Activated CD8-positive, alpha-beta memory T cell treated with anti-CD3 and anti-CD28 coated beads, Interleukin-2, amount 50 U/mL, for 1 hour (primary cell): ENCODE measurements at regions not wholly inside any gene's neighbourhood (a gene's known extent, or its start where the extent isn't known, plus 50 kb on each side); places are given as distances from the start of the nearest gene placed in this dataset.
"Not testable (repeated sequence)": the region's sequence is repeated elsewhere in the genome, so short reads cannot be mapped to it uniquely, and the experiment has no call there.

Experiments
- DNase-seq: peaks from one replicate; pipeline ENCODE4 v3.0.0-alpha.2; 2020; ENCODE audit errors: extremely low read depth

DNA sequence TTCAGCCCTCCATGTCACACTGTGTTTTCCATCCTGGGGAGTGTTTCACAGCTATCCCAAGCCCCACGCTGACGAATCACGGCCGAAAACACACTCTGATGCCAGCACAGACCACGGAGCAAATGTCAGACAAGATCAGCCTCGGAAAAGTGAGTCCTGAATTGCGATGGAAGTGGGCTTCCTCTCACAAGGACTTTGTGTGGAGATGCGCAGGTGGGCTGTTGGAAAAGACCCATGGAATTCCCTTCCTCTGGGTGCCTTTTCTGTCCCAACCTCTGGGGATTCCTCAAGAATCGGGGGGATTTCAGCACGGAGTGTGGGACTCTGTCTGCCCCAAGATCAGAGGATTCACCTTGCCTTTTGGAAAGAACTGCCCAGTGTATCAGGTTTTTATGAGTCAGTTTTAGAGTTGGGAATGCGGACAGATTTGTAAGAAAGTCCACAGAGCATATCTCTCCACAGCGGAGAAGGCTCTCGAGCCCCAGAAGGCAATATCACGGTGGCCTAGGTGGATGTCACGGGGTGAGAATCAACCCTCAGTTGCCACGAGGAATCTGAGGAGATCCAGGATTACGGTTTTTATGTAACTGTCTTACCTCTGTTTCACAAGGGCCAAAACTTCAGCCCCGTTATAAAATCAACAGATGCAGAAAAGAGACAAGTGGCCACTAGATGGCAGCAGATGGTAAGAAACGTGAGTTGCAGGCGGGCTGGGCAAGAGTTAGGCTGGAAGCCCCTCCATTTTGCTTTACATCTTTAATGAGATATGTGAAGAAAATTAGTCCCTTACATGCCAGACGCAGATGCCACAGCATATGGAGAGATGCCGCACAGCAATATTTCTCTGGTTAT, 201.9 kb downstream of the DAD1 start:
- DNase-seq: no peak

DNA sequence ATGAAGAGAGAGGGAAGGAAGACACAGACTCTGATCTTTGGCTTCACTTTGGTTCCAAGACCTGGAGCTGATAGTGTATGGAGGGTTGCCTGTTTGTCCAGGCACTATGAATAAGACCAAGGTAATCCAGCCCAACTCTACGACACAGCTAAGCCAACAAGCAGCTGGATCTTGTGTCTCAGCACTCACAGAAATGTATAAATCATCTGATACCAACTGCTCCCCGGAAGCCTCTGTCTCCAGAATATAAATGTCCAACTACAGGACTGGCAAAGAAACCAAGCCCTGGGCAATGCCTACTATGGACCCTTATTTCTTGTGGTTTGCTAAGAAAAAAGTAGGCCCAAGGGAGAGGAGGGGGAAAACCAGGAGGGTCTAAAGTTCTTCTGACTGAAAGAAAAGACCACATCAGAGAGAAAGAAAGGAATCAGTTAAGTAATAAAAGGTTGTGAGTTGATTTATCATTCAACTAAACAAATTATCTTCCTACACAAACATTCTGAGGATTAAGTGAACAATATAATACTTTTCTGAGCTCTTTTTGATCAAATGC, 204.0 kb downstream of the DAD1 start:
- DNase-seq: no peak

DNA sequence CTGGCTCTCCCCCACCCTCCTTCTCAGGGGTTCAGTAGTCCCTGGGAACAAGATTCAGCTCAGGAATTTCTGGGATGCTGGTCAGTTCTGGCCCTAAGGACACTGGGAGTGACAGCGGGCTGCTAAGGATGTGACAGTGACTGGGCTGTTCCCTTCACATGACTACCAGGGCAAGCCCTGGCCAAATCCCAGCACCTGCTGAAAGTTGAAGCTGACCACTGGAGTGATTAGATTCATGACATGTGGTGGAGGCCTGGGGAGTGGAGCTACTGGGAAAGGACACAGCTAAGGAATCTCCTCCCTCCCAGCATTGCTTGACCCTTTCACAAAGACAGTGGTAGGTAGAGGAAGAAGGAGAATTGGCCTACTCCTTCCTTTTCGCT, 204.9 kb downstream of the DAD1 start:
- DNase-seq: no peak

DNA sequence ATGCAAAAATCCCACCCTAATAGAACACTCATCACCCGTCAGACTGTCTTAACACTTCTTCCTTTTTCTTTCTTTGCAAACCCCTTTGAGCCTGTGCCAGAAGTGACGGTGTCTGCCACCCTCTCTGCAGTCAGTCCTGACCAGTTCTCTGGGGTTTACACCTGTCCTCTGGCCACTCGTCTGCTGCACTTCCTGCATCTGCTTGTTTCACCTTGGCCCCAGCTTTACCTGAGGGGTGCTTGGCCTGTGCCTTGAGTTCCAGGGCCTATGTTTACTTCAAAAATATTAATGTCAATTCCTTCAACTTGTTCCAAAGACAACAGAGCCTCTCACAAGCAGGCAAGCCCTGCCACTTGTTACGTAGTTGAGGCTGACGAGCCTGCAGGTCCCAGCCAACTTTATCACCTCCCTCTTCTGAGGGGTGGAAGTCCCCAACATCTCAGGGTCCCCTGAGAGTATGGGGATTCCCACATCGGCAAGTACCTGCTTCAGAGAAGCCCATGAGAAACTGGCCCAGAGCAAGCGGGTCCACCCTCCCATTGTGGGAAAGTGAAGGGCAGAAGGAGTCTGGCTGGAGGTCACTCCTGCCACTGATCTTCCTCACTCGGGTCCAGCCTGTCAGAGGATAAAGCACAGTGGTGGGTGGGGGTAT, 205.4 kb downstream of the DAD1 start:
- DNase-seq: no peak

DNA sequence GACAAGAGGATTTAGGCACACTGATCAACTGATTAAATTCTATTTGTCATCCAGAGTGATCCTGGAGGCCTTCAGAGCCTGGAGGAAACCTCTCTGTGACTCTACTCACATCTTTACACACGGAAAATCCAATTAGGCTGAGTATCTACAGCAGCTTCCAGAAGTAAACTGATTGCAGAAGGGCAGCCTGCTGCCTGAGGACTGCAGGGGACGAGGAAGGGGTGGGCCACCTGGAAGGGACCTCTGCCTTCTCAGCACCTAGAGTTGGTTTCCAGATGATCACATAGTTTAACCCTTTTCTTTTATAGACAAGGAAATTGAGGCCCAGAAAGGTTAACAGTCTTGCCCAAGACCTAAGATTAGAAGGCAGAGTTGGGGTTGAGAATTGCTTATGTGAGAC, 206.1 kb downstream of the DAD1 start:
- DNase-seq: no peak

DNA sequence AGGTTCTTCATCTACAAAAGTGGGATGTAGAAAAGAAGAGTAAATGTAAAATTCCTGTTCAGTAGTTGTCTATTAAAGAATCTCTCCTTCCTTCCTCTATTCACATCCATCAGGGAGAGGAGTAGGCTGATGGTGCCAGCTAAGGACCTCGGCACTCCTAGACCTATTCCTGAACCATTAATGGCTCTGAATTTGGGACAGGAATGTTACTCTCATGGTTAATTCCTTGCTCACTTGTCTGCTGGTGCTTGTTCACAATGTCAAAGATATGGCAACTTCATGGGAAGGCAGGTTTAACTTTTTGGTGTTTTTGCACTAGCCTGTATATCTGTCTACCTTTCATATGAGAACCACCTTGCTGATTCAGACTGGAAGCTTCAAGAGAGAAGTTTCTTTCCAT, 206.6 kb downstream of the DAD1 start:
- no peak for DNase-seq

DNA sequence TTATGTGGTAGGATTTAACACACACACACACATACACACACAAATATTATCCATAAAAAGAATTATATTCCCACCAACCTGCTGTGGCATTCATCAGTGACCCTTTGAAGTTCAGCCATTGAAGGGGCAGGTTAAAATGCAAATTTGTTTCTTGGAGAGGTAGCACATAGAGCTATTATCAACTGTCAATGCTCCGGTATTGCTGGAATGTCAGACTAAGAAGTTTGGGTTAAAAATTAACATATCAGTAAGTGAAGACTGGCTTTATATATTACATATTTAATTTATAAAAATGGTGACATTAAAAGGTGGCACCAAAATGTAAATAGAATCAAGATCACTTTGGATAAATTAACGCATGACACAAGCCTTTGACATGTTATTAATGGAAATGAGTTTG, 207.3 kb downstream of the DAD1 start:
- DNase-seq: no peak

DNA sequence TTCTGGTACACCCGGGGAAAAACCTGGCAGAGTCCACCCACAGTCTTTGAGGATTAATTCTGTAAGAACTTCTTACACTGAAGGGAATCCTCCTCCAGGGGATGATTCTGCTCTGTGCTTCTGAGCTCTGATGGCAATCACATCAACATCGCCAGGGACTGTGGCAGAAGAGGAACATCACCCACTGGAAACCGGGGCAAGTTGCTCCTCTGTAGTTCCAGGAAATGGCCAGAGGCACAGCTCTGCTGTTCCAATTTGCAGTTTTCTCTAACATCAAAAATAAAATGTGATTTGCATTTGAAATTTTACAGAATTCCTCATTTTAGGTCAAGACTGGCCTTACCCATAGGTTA, 207.6 kb downstream of the DAD1 start:
- DNase-seq: no peak

DNA sequence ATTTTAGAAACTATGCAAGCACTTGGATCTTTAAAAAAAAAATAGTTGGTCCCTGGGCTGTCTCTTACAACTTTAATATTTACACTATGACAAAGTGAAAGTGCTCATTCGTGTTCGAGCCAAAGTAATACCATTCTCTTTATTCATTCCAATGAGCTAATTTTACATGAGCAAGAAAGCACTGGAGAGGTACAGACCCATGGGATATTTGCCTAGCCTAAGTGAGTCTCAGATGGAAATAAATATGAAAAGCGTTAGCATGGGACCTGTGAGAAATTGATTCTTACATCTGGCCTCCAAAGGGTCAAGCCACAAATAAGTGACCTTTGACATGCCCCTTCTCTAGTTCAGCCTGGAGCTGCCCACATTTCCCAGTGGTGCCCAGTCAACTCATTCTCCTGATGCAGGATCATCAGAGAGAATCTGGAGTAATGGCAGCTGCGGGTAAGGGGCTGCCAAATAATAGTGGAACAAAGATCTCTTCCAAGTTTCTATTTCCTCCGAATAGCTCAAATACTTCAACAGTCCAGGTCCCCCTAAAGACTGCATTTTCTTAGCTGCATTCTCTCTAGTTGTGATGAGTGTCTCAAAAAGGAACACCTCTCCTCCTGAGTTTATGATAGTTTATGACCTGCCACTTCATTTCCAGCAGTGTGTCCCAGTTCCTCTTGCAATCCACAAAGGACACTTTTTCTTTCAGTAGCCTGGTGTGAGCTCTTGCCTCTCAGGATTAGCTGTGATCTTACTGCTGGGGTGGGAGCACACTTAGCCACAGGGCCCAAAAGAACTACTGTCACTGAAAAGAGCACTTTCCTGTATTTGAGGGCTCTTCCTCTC, 208.2 kb downstream of the DAD1 start:
- no peak for DNase-seq

DNA sequence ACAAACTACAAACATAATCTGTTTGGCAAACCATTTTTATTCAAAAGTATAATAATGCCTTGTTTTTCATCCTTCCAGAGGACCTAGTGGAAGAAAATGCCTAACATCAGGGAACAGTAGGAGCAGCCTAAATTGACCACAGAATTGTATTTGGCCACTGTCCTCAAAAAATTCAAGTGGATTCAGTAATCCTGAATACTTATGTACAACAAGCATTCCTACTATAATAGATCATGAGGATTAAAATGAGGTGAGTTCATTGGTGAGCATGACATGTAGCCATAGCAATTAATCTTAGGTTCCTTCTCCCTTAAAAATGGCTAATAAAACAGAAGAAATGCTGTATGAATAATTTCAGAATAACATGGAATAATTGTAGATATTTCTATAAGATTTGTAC, 209.3 kb downstream of the DAD1 start:
- DNase-seq: no peak

DNA sequence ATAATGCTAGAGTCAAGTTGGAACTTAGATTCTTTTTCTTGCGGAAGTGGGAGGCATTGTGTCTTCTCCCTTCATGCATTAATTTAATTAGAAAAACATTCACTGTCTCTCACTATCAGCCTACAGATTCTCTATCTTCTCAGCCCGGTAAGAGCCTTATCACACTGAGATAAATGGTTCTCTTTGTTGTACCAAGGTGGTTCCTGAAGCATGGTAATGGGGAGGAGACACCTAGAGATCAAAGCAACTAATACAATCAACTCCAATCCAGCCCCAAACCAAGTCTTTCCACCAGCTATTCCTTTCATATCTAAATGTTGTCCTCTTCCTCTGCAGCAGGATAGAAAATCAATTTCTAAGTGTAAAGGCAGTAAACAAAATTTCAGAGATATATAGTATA, 210.8 kb downstream of the DAD1 start:
- DNase-seq: no peak

DNA sequence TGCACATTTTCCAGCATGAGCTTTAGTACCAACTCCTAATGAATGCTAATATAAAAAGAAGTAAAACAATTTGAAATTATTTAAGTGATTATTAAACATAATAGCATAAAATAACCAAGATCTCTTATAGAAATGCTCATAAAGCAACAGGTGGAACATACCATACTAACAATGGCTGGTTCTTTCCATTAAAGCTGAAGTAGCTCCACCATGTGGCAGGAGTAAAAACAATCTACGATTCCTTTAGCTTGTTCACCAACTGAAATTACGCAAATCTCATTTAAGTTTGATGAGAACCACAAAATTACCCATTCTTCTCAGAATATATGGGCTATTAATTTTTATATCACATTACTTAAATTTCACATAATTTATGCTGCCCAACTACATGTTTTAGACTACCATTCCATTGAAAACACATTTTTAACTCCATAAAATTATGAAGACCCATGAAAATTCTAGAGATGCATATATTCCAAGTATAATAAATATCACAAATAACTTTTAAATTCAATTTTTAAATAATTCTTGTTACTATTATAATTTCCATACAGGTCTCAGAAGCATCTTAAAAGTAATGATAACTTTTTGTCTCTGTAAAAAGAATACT, 213.6 kb downstream of the DAD1 start:
- DNase-seq: no peak

DNA sequence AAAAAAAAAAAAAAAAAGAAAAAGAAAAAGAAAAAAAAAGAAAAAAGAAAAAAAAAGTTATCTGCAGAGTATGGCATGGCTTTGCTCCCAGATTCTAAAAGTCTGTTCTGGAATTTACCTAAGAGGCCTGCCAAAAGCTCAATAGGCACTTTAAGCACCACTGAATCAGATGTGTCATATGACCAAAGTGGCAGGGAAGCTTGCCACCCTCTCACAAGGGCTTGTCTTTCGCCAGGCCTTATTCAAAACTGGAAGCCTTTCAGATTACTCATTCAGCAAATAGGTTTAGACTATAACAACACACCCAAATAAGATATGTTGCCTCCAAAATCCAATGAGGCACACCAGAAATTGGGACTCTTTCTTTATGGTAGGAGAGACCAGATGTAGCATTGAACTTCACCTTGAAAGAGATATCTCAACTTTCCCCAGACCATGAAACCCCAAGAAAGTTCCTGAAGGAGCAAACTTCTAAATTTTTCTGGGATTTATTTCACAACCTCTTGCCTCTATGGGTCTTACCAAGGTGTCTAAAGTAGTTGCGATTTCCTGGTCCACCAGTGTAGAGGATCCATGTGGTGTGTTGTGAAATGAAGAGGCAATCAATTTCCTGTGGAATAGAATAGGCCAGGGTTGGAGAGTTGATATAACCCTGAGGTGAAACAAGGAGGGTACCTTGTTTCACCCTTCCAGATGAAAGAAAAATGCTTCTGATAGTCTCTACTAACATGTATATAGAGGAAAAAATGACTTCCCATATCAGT, 218.8 kb downstream of the DAD1 start:
- DNase-seq: no peak

DNA sequence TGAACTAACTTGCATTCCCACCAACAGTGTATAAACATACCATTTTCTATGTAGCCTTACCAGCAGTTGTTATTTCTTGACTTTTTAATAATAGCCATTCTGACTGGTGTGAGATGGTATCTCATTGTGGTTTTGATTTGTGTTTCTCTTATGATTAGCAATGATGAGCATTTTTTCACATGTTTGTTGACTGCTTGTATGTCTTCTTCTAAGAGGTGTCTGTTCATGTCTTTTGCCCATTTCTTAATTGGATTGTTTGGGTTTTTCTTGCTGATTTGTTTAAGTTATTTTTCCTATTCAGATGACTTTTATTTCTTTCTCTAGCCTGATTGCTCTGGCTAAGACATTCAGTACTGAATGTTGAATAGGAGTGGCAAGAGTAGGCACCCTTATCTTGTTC, 230.3 kb downstream of the DAD1 start:
- no peak for DNase-seq

DNA sequence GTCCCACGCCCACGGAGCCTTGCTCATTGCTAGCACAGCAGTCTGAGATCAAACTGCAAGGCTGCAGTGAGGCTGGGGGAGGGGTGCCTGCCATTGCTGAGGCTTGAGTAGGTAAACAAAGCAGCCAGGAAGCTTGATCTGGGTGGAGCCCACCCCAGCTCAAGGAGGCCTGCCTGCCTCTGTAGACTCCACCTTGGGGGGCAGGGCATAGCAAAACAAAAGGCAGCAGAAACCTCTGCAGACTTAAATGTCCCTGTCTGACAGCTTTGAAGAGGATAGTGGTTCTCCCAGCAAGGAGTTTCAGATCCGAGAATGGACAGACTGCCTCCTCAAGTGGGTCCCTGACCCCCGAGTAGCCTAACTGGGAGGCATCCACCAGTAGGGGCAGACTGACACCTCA, 239.7 kb downstream of the DAD1 start:
- not testable (repeated sequence) for DNase-seq

DNA sequence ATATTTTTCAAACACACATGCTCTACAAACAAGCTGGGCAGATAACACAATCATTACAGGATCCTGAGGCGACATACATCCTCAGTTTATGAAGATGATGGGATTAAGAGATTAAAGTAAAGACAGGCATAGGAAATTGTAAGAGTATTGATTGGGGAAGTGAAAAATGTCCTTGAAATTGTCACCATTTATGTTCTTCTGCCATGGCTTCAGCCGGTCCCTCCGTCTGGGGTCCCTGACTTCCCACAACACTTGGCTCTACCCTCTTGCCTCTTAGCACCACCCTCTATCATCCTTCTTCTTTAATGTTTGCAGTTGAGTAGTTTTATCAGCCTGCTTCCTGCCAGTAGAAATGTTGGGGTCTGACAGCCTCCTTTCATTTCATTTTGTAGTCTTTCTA, 244.4 kb downstream of the DAD1 start:
- DNase-seq: no peak

DNA sequence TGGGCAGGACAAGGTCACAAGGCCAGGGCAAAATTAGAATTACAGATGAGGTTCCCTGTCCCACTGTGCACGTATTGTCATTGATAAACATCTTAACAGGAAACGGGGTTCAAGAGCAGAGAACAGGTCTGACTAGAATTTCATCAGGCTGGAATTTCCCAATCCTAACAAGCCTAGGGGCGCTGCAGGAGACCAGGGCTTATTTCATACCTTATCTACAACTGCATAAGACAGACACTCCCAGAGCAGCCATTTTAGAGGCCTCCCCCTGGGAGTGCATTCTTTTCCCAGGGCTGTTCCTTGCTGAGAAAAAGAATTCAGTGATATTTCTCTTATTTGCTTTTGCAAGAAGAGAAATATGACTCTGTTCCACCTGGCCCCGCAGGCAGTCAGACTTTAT, 244.8 kb downstream of the DAD1 start:
- DNase-seq: not testable (repeated sequence)

DNA sequence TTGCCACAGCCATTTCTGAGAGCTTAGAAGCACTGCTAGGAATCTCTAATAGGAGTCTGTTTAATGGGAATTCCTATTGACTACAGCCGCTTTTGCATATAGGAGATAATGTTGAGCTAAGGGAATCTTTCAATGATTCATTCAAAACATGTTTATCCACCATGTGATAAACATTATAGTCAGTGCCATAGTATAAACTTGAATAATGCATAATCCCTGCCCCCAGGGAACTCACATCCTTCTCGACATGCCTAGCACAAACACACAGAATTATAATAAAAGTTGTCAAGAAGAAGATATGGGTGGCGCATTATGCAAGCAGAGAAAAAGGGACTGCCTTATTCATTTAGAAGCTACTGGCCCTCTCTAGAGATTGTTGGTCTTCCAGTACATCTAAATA, 248.0 kb downstream of the DAD1 start:
- no peak for DNase-seq

DNA sequence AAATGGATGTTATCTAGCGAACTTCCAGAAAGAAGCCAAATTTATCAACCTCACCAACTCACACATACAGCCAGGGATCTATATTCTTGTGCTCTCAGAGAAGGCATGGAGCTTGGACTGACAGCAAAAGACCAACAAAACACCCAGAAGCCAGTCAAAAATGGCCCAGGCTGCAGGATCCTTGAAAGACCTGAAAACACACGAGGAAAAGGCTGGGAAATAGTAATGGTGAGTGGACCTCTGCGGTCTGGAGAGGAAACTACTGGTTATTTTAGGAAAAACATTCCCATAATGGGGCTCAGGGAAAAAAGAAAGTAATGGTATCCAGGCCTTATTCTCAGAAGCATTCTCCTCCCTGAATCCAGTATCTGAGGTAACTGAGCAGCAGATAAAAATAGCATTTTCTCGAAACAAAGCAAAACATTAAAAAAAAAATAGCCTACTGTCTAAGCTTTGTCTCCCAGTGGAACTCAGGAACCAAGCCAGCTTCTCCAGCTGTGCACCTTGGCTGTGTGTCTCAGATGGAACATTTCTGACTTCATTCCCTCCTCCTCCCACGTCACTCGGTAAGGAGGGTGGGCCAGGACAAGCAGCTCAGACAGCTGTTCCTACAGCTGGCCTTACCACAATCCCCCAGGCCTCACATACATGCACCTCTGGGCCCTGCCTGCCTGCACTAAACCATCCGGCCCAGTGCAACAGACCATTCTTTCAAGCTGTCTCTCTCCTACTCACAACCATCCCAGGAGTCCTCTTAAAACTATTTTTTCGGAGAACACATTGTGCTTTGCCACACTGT, 249.9 kb downstream of the DAD1 start:
- DNase-seq: no peak

DNA sequence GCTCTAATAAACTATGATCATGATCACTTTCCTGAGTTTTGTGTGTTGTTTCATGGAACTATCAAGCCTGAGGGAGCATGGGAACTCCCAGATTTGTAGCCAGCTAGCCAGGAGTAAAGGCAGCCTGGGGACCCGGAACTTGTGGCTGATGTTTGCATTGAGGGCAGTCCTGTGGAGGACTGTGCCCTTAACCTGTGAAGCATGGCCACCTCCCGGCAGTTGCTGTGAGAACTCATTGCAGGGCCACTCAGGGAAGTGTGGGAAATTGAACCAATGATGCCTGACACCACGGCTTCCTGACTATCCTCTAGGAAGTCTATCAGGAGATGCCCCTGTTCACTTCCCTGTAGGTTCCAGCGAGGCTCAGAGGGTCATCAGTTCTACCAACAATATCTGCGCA, 250.6 kb downstream of the DAD1 start:
- DNase-seq: no peak
